Activated T-cell treated with anti-CD3 and anti-CD28 coated beads, Interleukin-2, amount 50 U/mL, for 1 hour (primary cell): ENCODE measurements at regions not wholly inside any gene's neighbourhood (a gene's known extent, or its start where the extent isn't known, plus 50 kb on each side); places are given as distances from the start of the nearest gene placed in this dataset.

ENCODE experiments used
- DNase-seq: peaks from one replicate; pipeline ENCODE4 v3.0.0-alpha.2; 2020

DNA sequence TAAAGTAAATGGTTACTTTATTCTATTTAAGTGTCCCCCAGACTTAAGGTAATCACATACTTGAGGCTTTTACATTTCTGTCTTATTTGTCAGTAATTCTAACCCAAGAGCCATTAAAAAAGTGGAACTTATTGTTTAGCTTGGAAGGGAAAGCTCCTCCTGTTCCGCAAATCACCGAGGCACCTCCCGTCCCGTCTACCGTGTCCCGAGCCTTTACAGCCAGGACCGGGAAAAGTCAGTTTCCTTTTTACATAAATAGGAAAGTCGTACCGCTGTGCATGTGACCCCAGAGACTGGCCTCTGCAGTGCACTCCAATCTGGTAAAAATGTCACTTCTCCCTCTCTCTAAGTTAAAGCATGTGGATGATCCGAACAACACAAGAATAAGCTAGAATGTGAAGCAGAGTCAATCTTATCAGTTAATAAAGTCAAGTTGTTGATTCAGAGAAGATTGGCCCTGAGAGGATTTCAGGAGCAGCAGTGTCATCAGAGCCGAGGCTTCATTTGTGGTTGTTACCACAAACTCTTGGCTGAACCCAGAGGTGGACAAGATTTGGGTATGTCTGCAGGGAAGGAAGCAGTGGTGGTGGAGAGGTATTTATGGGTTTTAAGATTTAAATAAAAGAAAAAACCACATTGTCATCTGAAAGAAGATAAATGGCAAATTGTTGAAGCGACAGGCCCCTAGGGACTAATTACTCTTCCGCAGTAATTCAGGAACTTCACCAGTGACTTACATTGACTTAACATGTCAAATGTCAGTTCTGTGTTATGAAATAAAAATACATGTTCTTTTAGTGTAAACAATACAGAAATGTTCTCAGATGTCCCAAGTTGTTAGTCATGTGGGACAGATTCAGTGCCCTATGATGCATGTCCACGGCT is 316.6 kb upstream of the ZNF32 start:
- DNase-seq, result no peak

DNA sequence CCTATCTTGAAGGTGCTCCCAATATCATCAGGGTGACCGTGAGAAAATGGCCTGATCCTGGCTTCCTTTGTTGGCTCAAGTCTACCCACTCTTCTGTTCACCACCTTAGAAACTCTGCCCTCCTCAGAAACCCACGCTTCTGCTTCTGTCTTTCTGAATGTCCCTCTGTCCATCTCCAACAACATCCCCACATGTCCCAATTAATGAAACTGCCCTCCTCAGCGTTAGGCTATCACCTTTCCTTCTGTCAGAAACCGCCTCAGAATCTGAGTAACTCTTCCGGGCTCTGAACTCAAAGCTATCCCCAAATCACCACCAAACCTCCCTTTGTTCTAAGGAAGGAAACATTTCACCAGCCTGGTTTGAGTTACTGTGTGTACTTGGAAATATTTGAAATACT is 315.8 kb upstream of the ZNF32 start:
- no peak for DNase-seq

DNA sequence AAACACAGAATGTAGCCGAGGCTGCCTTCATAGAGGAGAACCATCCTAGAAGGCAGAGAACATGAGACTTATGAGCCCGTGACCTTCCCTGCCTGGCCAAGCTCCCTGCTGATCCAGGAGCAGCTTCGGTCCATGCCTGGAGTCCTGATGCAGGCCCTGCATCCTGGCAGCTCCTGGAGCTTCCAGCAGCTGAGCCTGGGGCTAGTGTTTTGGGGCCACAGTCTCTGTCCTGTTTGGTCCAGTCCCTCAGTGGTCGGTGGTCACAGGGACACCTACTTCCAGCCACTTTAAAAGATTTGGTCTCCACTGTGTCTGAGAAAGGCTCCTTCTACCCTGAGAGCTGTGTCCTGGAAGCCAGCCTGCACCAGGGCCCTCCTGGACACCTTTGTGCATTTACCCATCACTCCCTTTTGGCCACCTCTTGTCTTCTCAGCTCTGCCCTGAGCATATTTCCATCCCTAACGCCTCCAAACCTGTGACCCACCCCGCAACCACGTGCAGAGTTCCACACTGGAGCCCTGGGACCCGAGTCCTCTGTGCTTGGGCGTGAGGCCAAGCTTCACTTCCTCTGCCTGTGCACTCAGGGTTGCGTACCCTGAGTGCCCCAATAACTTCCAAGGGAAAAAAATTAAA is 315.2 kb upstream of the ZNF32 start:
- no peak for DNase-seq

DNA sequence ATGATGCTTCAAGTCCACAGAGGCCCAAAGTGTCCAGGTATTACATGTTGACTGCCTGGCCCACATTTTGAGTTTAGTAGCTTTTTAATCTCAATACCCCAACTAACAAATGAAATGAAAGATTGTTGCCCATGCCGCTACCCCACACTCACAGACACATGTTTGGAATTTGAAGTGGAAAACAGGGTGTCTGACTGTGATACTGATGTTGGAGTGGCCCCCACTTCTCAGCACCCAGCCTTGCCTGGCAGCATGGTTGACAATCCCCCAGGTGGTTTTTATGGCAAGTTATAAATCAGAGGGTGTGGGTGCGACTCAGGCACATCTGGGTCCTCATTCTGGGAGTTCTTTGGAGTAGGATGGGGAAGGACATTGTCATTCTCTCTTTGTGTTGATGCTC is 314.7 kb upstream of the ZNF32 start:
- no peak for DNase-seq

DNA sequence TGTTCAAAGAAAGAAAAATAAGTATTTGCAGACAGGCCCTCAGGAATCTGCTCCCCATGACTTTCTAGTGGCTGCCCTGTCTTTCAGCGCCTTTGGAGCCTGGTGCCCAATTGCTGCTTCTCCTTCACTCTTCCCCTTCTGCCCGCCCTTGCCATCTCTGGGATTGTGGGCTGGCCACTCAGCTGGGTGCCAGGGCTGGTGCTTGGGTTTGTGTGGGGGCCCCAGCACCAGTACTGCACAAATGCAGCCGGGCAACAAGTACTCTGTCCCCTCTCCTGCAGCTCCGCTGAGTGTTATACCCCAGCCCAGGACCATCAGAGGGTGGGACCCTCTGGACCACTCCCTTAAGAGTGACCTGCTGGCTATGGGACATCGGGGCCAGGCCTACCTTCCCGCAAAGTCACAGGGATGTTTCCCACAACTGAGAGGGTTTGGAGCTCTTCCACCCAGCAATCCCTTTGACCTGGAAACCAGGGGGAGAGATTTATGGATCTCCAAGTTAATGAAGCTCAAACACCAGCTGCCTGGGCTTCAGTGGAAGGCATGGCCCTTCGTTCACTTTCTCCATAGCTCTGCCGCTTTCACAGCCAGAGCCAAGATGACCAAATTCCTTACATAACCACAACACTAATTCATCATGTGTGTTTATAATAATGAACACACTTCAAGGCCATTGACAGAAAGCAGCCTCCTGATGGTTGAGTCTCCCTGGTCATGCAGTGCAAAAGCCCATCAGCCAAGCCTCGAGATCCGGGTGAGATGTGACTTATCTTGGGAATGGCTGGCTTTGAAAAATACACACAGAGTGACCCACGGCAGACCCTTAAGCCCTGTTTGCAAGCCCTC is 313.9 kb upstream of the ZNF32 start:
- no peak for DNase-seq

DNA sequence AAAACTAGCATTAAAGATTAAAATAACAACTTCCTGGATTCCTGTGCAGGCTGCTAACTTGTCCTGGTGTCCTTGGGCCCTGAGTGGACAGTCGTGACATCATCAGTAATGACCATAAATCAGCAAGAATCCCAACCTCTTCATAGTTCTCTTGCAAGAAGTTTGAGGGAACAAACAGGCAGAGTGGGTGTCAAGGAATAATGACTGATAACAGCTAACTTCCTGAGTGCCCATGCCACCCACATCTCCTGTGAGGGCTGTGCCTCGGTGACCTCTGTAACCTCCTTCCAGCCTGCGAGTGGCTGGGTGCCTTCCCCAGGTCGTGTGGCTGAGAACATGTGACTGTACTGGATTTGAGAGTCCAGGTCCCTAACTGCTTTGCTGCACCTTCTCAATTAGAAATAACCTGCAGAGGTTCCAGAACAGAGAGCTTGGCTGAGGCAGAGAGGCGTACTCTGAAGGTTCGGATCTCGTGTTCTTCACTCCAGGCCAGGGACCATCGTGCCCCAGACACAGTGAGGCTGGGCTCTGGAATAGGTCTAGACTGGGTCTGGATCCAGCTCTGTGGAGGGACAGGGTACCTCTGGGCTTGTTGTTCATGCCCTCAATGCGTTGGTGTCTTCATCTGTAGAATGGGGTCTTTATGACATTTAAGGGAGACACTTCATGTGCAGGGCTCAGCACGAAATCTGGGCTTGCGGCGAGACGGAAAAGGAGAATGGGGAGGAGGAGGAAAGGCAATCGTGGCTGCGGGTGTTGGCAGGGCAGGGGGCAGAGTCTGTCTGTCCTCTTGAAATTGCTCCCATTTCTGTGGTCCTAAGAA is 313.1 kb upstream of the ZNF32 start:
- DNase-seq, result no peak

DNA sequence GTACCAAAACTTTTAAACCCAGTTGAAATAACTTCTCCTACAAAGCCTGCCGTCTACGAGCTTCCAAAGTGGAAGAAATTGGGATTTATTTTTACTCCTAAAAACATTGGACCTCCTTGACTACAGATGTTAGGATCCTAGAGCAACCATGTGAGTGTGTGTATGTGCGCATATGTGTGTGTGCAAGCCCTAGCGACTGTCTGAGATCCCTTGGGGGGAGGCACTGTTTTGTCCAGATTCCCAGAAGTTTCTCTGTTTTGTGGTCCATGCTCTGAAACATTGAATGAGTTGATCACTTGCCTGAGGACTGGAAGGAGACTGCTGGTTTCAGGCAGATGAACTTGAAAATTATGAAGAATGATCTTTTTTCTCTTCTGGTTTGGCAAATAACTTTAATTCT is 312.3 kb upstream of the ZNF32 start:
- DNase-seq, result no peak

DNA sequence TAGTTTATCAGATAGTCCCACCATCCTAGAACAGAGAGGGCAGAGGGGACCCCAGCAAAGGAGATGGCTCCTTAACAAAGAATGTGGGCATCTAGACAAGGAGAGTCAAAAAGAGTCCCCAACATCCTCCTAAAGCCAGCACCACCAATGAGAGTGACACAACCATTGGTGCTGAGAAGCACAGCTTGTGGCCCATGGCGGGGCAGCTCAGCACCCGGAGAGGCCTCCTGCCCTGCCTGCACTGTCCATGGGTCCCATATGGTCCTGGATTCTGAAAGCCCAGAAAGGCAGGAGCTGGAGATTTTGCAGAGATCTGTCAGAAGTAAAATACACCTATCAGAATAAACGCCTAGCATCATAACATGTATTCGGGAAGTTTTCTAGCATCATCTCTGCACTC is 311.8 kb upstream of the ZNF32 start:
- no peak for DNase-seq

DNA sequence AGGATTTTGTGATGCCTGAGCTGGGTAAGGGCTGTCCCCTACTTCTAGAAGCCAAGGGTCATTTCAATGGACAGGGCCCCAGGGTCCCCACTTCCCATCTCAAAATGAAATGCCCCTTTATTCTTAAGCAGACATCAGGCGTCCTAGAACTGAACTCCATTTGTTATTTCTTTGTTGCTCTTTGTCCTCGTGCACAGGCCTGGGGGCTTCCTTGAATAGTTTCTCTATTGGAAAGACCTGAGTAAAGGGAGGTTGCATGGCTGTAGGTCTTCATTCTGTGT is 311.4 kb upstream of the ZNF32 start:
- DNase-seq, result no peak

DNA sequence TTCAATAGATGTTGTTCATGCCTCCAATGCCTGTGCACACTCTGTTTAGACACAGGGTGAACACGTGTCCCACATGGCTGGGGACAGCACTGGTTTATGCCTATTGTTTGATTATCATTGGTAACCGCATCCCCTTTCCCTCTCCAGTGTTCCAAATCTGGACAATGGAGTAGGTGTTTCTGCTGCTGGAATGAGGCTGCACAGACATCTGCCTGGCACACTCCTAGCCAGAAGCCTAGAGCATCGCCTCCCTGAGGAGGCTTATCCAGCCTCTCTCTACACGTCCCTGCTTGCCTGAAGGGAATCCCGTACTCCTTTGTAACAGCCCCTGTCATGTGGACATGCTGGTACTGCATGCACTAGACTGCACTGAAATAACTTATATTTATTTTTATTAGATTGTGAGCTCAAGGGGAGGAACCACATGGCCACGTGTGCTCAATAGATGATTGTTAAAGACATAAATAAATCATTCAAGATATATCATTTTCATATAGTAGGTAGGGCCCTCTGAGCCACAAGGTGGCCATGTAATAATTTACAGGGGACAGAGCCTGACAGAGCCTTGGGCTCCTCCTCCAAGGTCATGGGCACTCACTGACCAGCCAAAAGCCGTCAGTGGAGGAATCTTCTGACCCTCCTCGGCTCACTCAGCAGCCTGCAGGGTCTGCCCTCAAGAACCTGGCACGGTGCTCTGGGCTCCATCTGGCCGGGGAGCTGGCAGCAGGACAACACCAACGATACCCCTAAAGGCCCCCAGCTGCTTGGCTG is 310.9 kb upstream of the ZNF32 start:
- DNase-seq, result no peak

DNA sequence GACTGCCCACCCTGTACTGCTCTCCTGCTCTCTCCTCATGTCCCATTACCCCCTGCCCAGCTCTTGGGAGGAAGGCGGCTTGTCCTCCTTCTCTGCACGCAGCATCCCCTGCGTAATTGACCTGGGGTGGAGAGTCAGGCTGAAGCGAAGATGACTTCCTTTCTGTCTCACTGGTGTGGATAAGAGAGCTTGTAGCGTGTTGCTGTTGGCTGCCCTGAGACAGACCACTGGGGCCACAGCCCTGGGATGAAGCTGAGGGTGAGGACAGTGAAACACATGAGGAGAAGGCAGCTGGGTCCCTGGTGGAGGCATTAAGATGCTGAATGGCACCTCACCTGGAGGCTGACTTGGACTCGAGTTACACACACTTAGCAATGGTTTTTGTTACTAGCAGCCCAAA is 310.3 kb upstream of the ZNF32 start:
- no peak for DNase-seq

DNA sequence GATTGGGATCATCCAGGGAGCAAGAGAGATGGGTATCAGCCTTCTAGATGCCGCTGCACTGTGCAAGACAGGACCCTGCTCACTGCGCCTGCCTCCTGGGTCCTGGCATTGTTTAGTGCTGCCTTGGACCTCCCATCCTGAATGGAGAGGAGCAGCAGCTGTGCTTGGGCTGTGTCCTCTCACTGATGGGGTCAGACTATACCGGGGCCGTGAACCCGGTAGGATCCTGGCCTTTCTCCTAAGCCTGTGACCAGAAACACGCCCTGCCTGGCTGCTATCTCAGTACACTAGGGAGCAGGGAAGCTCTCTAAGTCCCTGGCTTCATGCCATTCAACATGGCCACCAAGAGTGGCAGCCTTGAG is 309.4 kb upstream of the ZNF32 start:
- DNase-seq, result no peak

DNA sequence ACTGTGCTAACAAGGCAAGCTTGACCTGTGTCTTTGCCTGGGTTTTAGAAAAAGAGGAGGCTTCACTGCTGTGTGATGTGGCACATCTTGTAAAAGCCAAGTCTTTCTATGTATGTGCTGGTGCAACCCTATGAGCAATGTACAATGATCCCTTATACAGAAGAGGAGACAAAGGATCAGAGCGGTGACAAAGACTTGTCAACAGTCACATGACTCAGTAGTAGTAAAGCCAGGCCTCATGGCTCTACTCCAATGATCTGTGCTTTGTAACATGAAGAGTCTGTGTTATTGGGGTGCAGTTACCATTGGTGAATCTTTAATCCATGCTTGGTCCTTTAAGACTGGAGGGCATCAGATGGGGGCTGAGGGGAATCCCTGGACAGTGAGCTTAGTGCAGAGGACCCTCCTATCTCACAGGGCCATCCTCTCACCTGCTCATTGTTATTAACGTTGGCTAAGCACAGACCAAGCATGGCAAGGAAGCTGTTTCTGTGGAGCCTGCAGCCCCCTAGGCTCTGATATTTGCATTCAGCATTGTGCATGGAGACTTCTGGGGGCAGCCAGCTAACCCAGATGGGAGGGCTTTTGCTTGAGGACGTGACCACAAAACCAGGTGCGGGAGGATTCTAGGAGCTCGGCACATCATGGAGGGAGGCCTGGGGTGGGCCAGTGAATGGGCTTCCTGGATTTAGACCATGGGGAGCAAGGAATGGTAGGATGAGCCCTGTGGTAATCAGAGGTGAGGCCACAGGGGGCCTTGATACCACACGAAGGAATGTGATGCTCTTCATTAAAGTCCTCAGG is 308.8 kb upstream of the ZNF32 start:
- no peak for DNase-seq

DNA sequence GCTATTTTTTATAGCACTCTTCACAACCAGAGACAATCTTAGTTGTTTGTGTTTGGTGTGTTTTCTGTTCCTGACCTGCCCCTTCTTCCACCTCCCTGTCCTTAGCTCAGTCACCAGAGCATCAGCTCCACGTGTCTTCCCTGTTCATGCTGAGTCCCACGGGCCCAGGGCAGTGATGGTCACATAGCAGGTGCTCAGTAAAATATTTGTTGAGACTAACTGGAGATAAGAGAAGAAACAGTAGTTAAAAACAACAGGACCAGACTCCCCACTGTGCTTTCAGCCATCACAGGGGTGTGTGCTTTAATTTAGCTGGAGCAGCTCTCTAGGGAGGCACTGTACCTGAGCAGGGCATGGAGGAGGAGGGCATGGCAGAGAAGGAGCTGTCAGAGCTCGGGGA is 307.3 kb upstream of the ZNF32 start:
- DNase-seq, result no peak

DNA sequence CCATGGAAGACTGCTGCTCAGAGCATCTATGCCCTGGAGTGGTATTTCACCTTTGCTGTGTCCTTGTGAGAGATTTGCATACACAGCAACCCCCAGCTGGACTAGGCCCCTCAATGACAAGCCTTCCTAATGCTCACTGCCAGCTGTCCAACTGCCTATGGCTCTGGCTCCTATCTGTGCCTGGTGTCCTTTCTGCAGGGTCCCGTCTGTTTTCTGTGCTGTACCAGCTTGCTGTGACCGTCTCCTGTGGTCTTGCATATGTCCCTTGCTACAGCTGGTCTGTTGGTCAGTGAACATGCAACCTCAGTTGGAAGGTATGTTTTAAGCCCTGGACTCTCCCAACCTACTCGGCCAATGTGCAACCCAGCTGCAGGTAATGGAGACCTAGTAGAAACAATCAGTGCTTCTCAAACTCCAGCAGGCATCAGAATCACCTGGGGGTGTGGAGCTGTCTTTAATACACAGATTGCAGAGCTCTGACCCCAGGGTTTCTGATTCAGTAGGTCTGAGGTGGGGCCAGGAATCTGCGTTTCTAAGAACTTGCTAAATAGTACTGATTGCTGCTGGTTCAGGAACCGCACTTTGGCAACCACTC is 306.4 kb upstream of the ZNF32 start:
- DNase-seq, result no peak

DNA sequence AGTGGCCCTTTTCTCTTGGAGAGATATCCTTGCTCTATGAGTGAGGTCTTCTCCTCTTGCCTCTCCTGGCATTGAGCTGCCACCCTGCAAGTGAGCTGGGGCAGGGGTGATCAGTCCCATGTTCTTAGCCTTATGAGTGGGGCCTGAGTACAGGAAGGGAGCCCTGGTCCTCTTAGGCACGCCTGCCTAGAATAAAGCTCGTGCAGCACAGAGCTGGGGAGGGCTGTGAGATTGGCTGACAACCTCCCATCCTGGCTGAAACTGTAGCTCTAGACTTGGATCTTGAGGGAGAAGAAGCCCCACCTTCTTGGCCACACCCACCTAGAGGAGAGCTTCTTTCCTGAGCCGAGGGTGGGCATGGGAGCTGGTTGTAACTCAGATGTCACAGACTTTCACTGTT is 305.0 kb upstream of the ZNF32 start:
- DNase-seq, result no peak

DNA sequence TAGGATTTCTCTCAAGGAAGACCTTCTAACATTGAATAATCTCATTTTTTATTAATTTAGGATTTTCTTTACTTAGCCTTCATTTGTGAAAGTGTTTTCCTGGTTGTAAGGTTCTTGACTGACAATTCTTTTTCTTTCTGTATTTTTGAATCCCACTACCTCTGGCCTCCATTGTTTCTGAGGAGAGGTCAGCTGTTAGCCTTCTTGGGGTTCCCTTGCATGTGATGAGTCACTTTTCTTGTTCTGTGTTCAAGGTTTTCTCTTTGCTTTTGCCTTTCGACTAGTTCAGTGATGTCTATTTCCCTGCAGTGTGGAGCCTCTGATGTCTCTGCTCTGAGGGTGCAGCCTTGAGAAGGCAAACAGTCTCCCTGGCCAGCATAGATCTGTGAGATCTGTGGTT is 304.1 kb upstream of the ZNF32 start:
- no peak for DNase-seq

DNA sequence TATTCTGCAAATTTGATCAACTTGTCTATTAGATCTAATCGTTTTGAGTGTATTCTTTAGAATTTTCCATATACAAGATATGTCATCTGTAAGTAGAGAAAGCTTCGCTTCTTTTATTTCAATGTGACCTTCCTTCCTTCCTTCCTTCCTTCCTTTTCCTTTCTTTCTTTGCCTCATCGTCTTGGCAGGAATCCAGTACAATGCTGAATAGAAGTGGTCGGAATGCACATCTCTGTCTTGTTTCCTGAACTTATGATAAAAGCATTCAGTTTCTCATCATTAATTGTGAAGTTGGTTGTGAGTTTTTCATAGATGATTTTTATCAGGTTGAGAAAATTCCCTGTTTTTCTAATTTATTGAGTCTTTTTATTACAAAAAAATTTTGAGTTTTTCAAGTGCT is 300.7 kb upstream of the ZNF32 start:
- no peak for DNase-seq

DNA sequence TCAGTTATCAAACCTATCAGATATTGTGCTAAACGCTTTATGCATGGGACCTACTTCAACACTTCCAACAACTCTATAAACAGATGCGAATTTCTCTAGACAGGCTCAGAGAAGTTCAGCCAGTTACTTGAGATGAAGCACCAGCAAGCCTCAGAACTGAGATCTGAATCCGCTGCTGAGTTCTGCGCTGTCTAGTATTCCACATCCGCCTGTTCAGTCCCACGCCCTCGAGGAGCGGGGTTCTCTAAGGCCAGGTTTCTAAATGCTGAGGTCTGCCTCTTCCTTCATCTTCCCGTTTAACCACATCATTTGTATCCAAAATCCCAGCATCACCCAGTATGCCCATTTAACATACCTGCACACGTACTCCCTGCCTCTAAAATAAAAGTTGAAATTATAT is 297.8 kb upstream of the ZNF32 start:
- DNase-seq, result no peak

DNA sequence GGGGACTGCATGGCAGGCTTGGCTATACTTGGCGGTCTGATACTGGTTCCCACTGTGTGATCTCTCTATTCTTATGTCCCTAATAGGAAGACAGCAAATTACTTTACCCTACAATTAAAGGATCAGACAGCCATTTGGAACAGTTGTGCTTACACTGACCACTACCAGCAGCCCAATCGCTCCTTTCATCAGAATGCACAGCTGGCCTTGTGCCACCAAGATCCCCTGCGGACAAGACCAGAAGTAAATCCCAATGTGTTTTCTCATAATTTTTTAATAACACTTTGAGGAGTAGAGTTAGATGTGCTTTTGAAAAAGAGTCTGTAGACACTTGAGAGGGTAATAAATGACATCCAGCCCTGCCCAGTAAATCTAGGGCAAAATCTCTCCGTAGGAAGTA is 297.2 kb upstream of the ZNF32 start:
- no peak for DNase-seq

DNA sequence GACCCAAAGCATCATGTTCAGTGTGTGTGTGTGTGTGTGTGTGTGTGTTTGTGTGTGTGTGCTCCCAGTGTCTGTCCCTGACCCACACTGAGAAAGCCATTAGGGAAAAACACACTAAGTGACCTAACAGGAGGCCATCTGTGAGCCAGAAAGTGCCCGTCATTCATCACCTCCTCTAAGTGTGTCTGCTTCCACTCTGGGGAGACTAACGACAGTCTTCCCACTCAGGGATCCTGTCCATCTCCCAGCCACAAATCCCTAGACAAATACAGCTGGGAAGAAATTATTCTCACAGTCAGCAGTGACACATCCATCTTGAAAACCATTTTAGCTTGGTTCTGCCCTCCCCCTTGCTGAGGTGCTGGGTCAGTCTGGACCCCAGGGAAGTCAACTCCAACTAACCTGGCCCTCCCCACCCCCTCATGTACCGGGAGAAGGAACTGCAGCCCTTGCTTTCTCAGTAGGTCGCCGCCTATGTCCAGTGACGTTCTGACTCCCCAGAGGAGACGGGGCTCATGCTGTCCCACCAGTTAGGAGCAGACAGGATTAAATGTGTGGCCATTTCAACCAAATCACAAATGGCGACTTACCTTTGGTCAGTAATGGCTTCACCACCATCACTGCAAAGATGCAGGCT is 296.5 kb upstream of the ZNF32 start:
- DNase-seq, result no peak
